ENCODE measurements at regions not wholly inside any gene's neighbourhood (a gene's known extent, or its start where the extent isn't known, plus 50 kb on each side); places are given as distances from the start of the nearest gene placed in this dataset.
"Not testable (repeated sequence)": the region's sequence is repeated elsewhere in the genome, so short reads cannot be mapped to it uniquely, and the experiment has no call there.

- TF ChIP-seq USF2 (IDR thresholded peaks at IDR 0.05) (no peak), CHD4 (IDR thresholded peaks at IDR 0.05; ENCODE audit: borderline replicate concordance) (no peak), HDAC2 (IDR thresholded peaks at IDR 0.05) (no peak), MYC (IDR thresholded peaks at IDR 0.05; ENCODE audit: borderline replicate concordance, low read length) (no peak), PHF8 (IDR thresholded peaks at IDR 0.05; ENCODE audit: borderline replicate concordance, low read depth) (no peak), RNF2 (IDR thresholded peaks at IDR 0.05; ENCODE audit: borderline replicate concordance, low read depth) (no peak), EHMT2 (IDR thresholded peaks at IDR 0.05; ENCODE audit: low read depth) (no peak), TFCP2L1 (CRISPR knock-in tag; IDR thresholded peaks at IDR 0.05) (no peak)
Measured at GRCh38 chr18:71362140-71362539, 1073.3 kb downstream of the SOCS6 start (continued).

- H3K4me2 ChIP-seq; ATAC-seq; H3K27ac ChIP-seq; DNase-seq (ENCODE audit: low read depth in 1 of 2, low spot score in 1 of 2); H3K4me3 ChIP-seq; H3K4me1 ChIP-seq; FAIRE-seq; CTCF ChIA-PET; H3K9me3 ChIP-seq; POLR2A ChIA-PET: not testable (repeated sequence)
- WGBS (ENCODE audit: missing lambda C conversion rate): 40% methylated on average over 3 of the region's 3 CpGs
Measured at GRCh38 chr18:71355599-71355998, 1066.8 kb downstream of the SOCS6 start.

- DNase-seq (ENCODE audit: low read depth in 1 of 2, low spot score in 1 of 2): no peak
- Histone ChIP-seq H3K4me3 (no peak overlapping the region), H3K4me2 (no peak overlapping the region), H3K27ac (no peak overlapping the region), H3K4me1 (no peaks in the 10 kb centered on the region), H3K9me3 (no peaks in the 10 kb centered on the region)
- ChIA-PET CTCF (interaction anchor here (0.6 kb wide), 1 partner anchor 1197 kb away, joined by 3 read pairs; no protein-coding TSS in a partner anchor), POLR2A (no interaction called here)
- TF ChIP-seq, protein P1, sequence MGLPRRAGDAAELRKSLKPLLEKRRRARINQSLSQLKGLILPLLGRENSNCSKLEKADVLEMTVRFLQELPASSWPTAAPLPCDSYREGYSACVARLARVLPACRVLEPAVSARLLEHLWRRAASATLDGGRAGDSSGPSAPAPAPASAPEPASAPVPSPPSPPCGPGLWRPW (IDR thresholded peaks at IDR 0.05): no peak
- TF ChIP-seq, protein P2, sequence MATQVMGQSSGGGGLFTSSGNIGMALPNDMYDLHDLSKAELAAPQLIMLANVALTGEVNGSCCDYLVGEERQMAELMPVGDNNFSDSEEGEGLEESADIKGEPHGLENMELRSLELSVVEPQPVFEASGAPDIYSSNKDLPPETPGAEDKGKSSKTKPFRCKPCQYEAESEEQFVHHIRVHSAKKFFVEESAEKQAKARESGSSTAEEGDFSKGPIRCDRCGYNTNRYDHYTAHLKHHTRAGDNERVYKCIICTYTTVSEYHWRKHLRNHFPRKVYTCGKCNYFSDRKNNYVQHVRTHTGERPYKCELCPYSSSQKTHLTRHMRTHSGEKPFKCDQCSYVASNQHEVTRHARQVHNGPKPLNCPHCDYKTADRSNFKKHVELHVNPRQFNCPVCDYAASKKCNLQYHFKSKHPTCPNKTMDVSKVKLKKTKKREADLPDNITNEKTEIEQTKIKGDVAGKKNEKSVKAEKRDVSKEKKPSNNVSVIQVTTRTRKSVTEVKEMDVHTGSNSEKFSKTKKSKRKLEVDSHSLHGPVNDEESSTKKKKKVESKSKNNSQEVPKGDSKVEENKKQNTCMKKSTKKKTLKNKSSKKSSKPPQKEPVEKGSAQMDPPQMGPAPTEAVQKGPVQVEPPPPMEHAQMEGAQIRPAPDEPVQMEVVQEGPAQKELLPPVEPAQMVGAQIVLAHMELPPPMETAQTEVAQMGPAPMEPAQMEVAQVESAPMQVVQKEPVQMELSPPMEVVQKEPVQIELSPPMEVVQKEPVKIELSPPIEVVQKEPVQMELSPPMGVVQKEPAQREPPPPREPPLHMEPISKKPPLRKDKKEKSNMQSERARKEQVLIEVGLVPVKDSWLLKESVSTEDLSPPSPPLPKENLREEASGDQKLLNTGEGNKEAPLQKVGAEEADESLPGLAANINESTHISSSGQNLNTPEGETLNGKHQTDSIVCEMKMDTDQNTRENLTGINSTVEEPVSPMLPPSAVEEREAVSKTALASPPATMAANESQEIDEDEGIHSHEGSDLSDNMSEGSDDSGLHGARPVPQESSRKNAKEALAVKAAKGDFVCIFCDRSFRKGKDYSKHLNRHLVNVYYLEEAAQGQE (IDR thresholded peaks at IDR 0.05): no peak
- TF ChIP-seq ZSCAN20 (CRISPR knock-in tag; IDR thresholded peaks at IDR 0.05) (no peak), SMC3 (IDR thresholded peaks at IDR 0.05) (no peak), E2F6 (IDR thresholded peaks at IDR 0.05; ENCODE audit: borderline replicate concordance, low read depth) (no peak), MYC (IDR thresholded peaks at IDR 0.05; ENCODE audit: borderline replicate concordance, low read length) (no peak), BCL3 (IDR thresholded peaks at IDR 0.05) (no peak), HOXB13 (CRISPR knock-in tag; IDR thresholded peaks at IDR 0.05; ENCODE audit: low read depth) (no peak), ESRRA (IDR thresholded peaks at IDR 0.05; ENCODE audit: borderline replicate concordance, low read length) (no peak), ZNF302 (CRISPR knock-in tag; IDR thresholded peaks at IDR 0.05) (no peak), RCOR1 (IDR thresholded peaks at IDR 0.05; ENCODE audit: low read depth, low read length) (no peak), CEBPB (IDR thresholded peaks at IDR 0.05) (no peak), MAZ (IDR thresholded peaks at IDR 0.05; ENCODE audit: borderline replicate concordance, low read depth, low read length) (no peak), EP300 (IDR thresholded peaks at IDR 0.05) (no peak), NFE2L2 (conservative IDR thresholded peaks at IDR 0.05; ENCODE audit: low read length) (no peak), ZFP36 (IDR thresholded peaks at IDR 0.05; ENCODE audit: borderline replicate concordance, partially characterized antibody) (no peak), CTCF (IDR thresholded peaks at IDR 0.05) (no peak)
- TF ChIP-seq, protein P3, sequence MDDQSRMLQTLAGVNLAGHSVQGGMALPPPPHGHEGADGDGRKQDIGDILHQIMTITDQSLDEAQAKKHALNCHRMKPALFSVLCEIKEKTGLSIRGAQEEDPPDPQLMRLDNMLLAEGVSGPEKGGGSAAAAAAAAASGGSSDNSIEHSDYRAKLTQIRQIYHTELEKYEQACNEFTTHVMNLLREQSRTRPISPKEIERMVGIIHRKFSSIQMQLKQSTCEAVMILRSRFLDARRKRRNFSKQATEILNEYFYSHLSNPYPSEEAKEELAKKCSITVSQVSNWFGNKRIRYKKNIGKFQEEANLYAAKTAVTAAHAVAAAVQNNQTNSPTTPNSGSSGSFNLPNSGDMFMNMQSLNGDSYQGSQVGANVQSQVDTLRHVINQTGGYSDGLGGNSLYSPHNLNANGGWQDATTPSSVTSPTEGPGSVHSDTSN (IDR thresholded peaks at IDR 0.05): no peak
- 26% methylated on average over 1 of the region's 1 CpG for WGBS (ENCODE audit: missing lambda C conversion rate)
- ATAC-seq: no peak
- FAIRE-seq: no peak
Measured at GRCh38 chr18:71352618-71353017, 1063.8 kb downstream of the SOCS6 start.
